MM.1S (cell line): ENCODE measurements at regions not wholly inside any gene's neighbourhood (a gene's known extent, or its start where the extent isn't known, plus 50 kb on each side); places are given as distances from the start of the nearest gene placed in this dataset.

Experiments
- CTCF ChIP-seq: fragments of 300-600 bp; sonication (generic); IDR thresholded peaks from 2 replicates; pipeline ENCODE4 v1.5.1; 2016; ENCODE audit warnings: antibody characterized with exemption, low read length, mixed read lengths
- EZH2 ChIP-seq: fragments of 300-600 bp; sonication (generic); optimal IDR thresholded peaks from 2 replicates; pipeline ENCODE3; 2017; ENCODE audit warnings: low read depth, mild to moderate bottlenecking, antibody characterized with exemption, low read length, mixed read lengths
- EZH2phosphoT487 ChIP-seq: fragments of 300-600 bp; sonication (generic); IDR thresholded peaks from 2 replicates; pipeline ENCODE4 v1.6.1; 2018; ENCODE audit warnings: antibody characterized with exemption, low read length

GRCh38 chr12:84785951-84786350, 126.6 kb downstream of the SLC6A15 start:
- no peak for TF ChIP-seq CTCF
- no peak for TF ChIP-seq EZH2
- no peak for TF ChIP-seq EZH2phosphoT487
